H1 (cell line): ENCODE measurements at regions not wholly inside any gene's neighbourhood (a gene's known extent, or its start where the extent isn't known, plus 50 kb on each side); places are given as distances from the start of the nearest gene placed in this dataset.

Experiments
- CHD1 ChIP-seq: IDR thresholded peaks from 2 replicates; pipeline ENCODE4 v1.6.1; 2012; ENCODE audit warnings: low read depth, low read length, improper control_type of control experiment
- HDAC6 ChIP-seq: IDR thresholded peaks from one replicate; pipeline ENCODE4 v1.7.1; 2012; ENCODE audit warnings: low read depth, mild to moderate bottlenecking, inconsistent platforms, low read length, moderate library complexity
- NRF1 ChIP-seq: IDR thresholded peaks from 2 replicates; pipeline ENCODE4 v1.6.1; 2011; ENCODE audit warnings: mild to moderate bottlenecking, low read depth, low read length, improper control_type of control experiment
- RAD21 ChIP-seq, 2 experiments: IDR thresholded peaks in 1 of 2; conservative IDR thresholded peaks in 1 of 2; 2 replicates each; pipeline ENCODE4 v1.6.1; 2011; ENCODE audit warnings: low read depth in 2 of 2, low read length in 2 of 2, improper control_type of control experiment in 1 of 2, inconsistent platforms in 1 of 2, mild to moderate bottlenecking in 1 of 2, moderate library complexity in 1 of 2
- RXRA ChIP-seq: IDR thresholded peaks from 2 replicates; pipeline ENCODE4 v1.6.1; 2011; ENCODE audit warnings: low read depth, mild to moderate bottlenecking, low read length, moderate library complexity; ENCODE audit not compliant: insufficient read depth

DNA sequence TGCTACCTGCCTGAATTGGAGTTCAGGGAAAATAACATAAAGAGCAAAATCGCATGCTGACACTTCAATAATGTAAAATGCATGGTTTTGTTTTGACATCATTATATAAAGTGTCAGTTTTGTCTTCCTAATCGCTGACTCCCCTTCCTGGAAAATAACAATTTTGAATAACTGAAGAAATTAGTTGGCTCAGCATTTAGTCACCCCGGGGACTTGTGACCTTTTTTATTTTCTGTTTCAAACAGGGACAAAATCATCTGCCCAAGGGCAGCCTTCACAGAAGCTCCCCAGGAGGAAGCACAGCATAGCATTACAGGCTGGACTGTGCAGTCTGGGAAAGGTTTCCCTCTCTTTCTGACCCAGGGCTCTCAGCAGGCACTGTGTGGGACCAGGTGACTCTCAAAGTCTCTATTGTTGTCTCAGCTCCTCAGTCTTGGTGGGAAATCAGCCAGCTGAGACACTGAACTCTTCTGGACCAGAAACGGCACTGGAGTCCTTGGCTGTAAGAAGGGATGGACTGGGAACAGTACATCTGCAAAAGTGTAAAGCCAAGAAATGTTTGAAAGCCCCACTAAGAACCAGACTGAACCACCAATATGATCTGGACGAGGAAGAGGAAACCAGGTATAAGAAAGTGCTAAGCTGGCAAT is 671.3 kb upstream of the KLF4 start (continued):
- TF ChIP-seq RXRA, result no peak
- TF ChIP-seq RAD21 (IDR thresholded peaks at IDR 0.05 in 1 of 2, conservative IDR thresholded peaks at IDR 0.05 in 1 of 2; ENCODE audit: low read depth in 2 of 2, low read length in 2 of 2), result no peak
- TF ChIP-seq HDAC6, result no peak
- no peak for TF ChIP-seq NRF1
- no peak for TF ChIP-seq CHD1
